A549 (cell line): ENCODE measurements at regions not wholly inside any gene's neighbourhood (a gene's known extent, or its start where the extent isn't known, plus 50 kb on each side); places are given as distances from the start of the nearest gene placed in this dataset.

Experiments used
- ATAC-seq, 2 experiments: fragments of 200-7000 bp in 1 of 2; fragments of >200 bp in 1 of 2; cut with Nextera tagmentation in 1 of 2; cut with Tn5 transposase in 1 of 2; 3 replicates each; pipeline versions ENCODE4 v1.8.0 to v1.9.1; 2018 to 2020; ENCODE audit warnings: mild to moderate bottlenecking in 1 of 2, moderate library complexity in 1 of 2
- CTCF ChIA-PET: fragments of 300-600 bp; sonication (Branson Sonifier 250); formaldehyde crosslinking; extraction: SDS; loops from one replicate; lab custom pipeline; 2021; ENCODE audit warnings: antibody characterized with exemption, inconsistent platforms; lab: Yijun Ruan, JAX
- POLR2A ChIA-PET: fragments of 350-600 bp; formaldehyde crosslinking; extraction: SDS; loops from one replicate; lab custom pipeline; 2021; ENCODE audit warnings: antibody characterized with exemption, inconsistent platforms; lab: Yijun Ruan, JAX
- DNase-seq, 2 experiments: peaks; one replicate each; pipeline versions ENCODE4 v3.0.0 to v3.0.0-alpha.2; 2011 to 2016; ENCODE audit warnings: low read depth in 1 of 2, low spot score in 1 of 2
- FAIRE-seq: peaks from 2 replicates; lab custom pipeline; 2011; peaks lifted over from hg19 to GRCh38; lab: Jason Lieb, UNC
- H3K27ac ChIP-seq, 2 experiments: fragments of >200 bp; sonication (Bioruptor Twin); formaldehyde crosslinking; 3 replicates each; pipeline ENCODE4 v1.5.1; 2016 to 2017
- H3K4me1 ChIP-seq: fragments of >200 bp; sonication (Bioruptor Twin); formaldehyde crosslinking; 3 replicates; pipeline ENCODE4 v1.6.1; 2016
- H3K4me2 ChIP-seq: fragments of >200 bp; sonication (Bioruptor Twin); formaldehyde crosslinking; 3 replicates; pipeline ENCODE4 v1.6.1; 2016
- H3K4me3 ChIP-seq: fragments of >200 bp; sonication (Bioruptor Twin); formaldehyde crosslinking; 3 replicates; pipeline ENCODE4 v1.5.1; 2016
- H3K9me3 ChIP-seq: fragments of >200 bp; sonication (Bioruptor Twin); formaldehyde crosslinking; 3 replicates; pipeline ENCODE4 v1.6.1; 2016
- BHLHE40 ChIP-seq: IDR thresholded peaks from 2 replicates; pipeline ENCODE4 v1.6.1; 2012; ENCODE audit warnings: low read depth, low read length, inconsistent platforms
- CBX2 ChIP-seq: fragments of 200-600 bp; sonication (generic); IDR thresholded peaks from 2 replicates; pipeline ENCODE4 v1.6.1; 2016; ENCODE audit warnings: low read depth, mild to moderate bottlenecking, borderline replicate concordance
- CTCF ChIP-seq: fragments of >200 bp; sonication (Bioruptor Twin); formaldehyde crosslinking; IDR thresholded peaks from 3 replicates; pipeline ENCODE4 v1.5.1; 2016
- EP300 ChIP-seq, 2 experiments: fragments of >200 bp; sonication (Bioruptor Twin); formaldehyde crosslinking; IDR thresholded peaks; 2 replicates in 1 of 2; 3 replicates in 1 of 2; pipeline ENCODE4 v1.6.1; 2016 to 2017
- ESRRA ChIP-seq: fragments of 150-350 bp; IDR thresholded peaks from 2 replicates; pipeline ENCODE4 v1.6.1; 2014; ENCODE audit warnings: mild to moderate bottlenecking, low read length, borderline replicate concordance
- HOXA7 ChIP-seq: fragments of 250-450 bp; sonication (Bioruptor Pico); IDR thresholded peaks from 2 replicates; pipeline ENCODE4 v1.5.0; 2020; ENCODE audit warnings: mild to moderate bottlenecking, moderate library complexity
- JUN ChIP-seq, 2 experiments: fragments of >200 bp; sonication (Bioruptor Twin); formaldehyde crosslinking; IDR thresholded peaks; 2 replicates in 1 of 2; 3 replicates in 1 of 2; pipeline ENCODE4 v1.6.1; 2016 to 2017
- KDM1A ChIP-seq: fragments of 200-600 bp; sonication (generic); IDR thresholded peaks from 2 replicates; pipeline ENCODE4 v1.6.1; 2016; ENCODE audit warnings: low read depth, mild to moderate bottlenecking
- MAX ChIP-seq: IDR thresholded peaks from 2 replicates; pipeline ENCODE4 v1.6.1; 2012
- MAZ ChIP-seq: fragments of 150-350 bp; IDR thresholded peaks from 2 replicates; pipeline ENCODE4 v1.6.1; 2014; ENCODE audit warnings: antibody characterized with exemption, low read depth, low read length, borderline replicate concordance
- PBX3 ChIP-seq: IDR thresholded peaks from 2 replicates; pipeline ENCODE4 v1.6.1; 2012
- PHF8 ChIP-seq: fragments of 200-600 bp; sonication (generic); IDR thresholded peaks from 2 replicates; pipeline ENCODE4 v1.6.1; 2016; ENCODE audit warnings: low read depth, mild to moderate bottlenecking, antibody characterized with exemption, moderate library complexity, borderline replicate concordance
- RAD21 ChIP-seq, 2 experiments: fragments of >200 bp in 1 of 2; sonication (Bioruptor Twin) in 1 of 2; formaldehyde crosslinking in 1 of 2; IDR thresholded peaks in 1 of 2; conservative IDR thresholded peaks in 1 of 2; 2 replicates in 1 of 2; 3 replicates in 1 of 2; pipeline ENCODE4 v1.6.1; 2012 to 2018; ENCODE audit warnings: inconsistent platforms in 1 of 2
- RARB ChIP-seq: fragments of 250-450 bp; sonication (Bioruptor Pico); IDR thresholded peaks from 2 replicates; pipeline ENCODE4 v1.8.0; 2021; ENCODE audit warnings: mild to moderate bottlenecking, moderate library complexity
- RCOR1 ChIP-seq: fragments of 150-350 bp; IDR thresholded peaks from 2 replicates; pipeline ENCODE4 v1.6.1; 2014; ENCODE audit warnings: antibody characterized with exemption, low read length, low read depth
- REST ChIP-seq: fragments of 200-600 bp; sonication (generic); IDR thresholded peaks from 2 replicates; pipeline ENCODE4 v1.6.1; 2016; ENCODE audit warnings: antibody characterized with exemption, mild to moderate bottlenecking, moderate library complexity
- RFX5 ChIP-seq: fragments of 450-650 bp; IDR thresholded peaks from 2 replicates; pipeline ENCODE4 v1.7.1; 2014; ENCODE audit warnings: antibody characterized with exemption, mild to moderate bottlenecking, moderate library complexity
- RNF2 ChIP-seq: fragments of 200-600 bp; sonication (generic); IDR thresholded peaks from 2 replicates; pipeline ENCODE4 v1.6.1; 2016; ENCODE audit warnings: low read depth, mild to moderate bottlenecking, antibody characterized with exemption, moderate library complexity, borderline replicate concordance
- SMC3 ChIP-seq: fragments of >200 bp; sonication (Bioruptor Twin); formaldehyde crosslinking; IDR thresholded peaks from 3 replicates; pipeline ENCODE4 v1.6.1; 2018; ENCODE audit warnings: inconsistent platforms
- SREBF2 ChIP-seq: fragments of 450-650 bp; IDR thresholded peaks from 2 replicates; pipeline ENCODE4 v1.6.1; 2014; ENCODE audit warnings: mild to moderate bottlenecking, moderate library complexity
- WGBS: methylation state at CpG from one replicate; pipeline ENCODE4 v1.1.6; 2017; ENCODE audit errors: missing lambda C conversion rate; 5-methylcytosine and 5-hydroxymethylcytosine counted together

GRCh38 chr6:51166914-51167313, 348.2 kb downstream of the TFAP2B start:
- H3K4me3 ChIP-seq, result no peak overlapping the region

More at GRCh38 chr6:51166914-51167313, 348.2 kb downstream of the TFAP2B start:
- Histone ChIP-seq H3K4me1 (no peaks in the 10 kb centered on the region), H3K27ac (no peak overlapping the region), H3K4me2 (no peak overlapping the region), H3K9me3 (no peaks in the 10 kb centered on the region)
- DNase-seq (no peak), ATAC-seq (no peak), FAIRE-seq (no peak)
- ChIA-PET POLR2A (no interaction called here), CTCF (no interaction called here)
- WGBS, result 0% methylated on average over 1 of the region's 1 CpG
- TF ChIP-seq JUN (IDR thresholded peaks at IDR 0.05) (no peak), ESRRA (no peak), MAX (no peak), CTCF (no peak), RARB (CRISPR knock-in tag) (no peak), PHF8 (no peak), BHLHE40 (no peak), RAD21 (conservative IDR thresholded peaks at IDR 0.05 in 1 of 2, IDR thresholded peaks at IDR 0.05 in 1 of 2) (no peak), HOXA7 (CRISPR knock-in tag) (no peak), RNF2 (no peak), RCOR1 (no peak), SMC3 (no peak), CBX2 (no peak), EP300 (IDR thresholded peaks at IDR 0.05) (no peak), RFX5 (no peak), MAZ (no peak), KDM1A (no peak), PBX3 (no peak), SREBF2 (no peak), REST (no peak)
